NCI-H460 (cell line): ENCODE measurements at regions not wholly inside any gene's neighbourhood (a gene's known extent, or its start where the extent isn't known, plus 50 kb on each side); places are given as distances from the start of the nearest gene placed in this dataset.

Experiments
- DNase-seq: peaks from one replicate; pipeline ENCODE4 v3.0.0-alpha.2; 2016; ENCODE audit warnings: low read depth; ENCODE audit errors: extremely low read depth

DNA sequence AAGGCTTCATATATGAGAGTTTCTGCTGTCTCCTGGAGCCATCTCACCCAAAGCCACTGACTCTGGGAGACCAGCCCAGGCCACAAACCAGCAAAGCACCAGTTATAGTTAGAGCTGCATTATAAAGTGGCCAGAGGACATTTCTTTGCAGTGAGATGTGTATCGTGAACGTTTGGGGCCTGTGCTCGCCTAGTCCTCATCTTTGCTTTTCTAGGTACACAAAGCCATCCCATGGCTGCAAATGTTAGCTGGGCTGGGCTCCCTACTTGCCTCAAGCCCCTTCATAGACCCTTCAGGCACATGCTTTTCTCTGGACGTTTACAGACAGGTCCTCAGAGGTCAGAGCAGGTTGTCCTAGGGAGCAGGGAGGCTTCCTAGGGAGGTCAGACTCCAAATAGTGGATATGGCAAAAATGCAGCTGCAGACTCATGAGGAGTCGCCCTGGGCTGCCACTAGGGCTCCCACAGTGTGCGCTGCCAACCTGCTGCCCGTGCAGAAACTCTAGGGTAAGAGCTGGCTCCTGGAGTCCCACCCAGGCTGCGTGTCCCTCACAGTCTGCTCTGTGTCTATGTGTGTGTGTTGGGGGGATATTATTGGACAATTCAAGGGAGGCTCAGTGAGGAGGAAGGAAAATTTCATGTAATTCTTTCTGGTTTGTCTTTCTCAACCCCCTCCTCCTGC lies 141.0 kb downstream of the RPIA start:
- DNase-seq, result no peak

DNA sequence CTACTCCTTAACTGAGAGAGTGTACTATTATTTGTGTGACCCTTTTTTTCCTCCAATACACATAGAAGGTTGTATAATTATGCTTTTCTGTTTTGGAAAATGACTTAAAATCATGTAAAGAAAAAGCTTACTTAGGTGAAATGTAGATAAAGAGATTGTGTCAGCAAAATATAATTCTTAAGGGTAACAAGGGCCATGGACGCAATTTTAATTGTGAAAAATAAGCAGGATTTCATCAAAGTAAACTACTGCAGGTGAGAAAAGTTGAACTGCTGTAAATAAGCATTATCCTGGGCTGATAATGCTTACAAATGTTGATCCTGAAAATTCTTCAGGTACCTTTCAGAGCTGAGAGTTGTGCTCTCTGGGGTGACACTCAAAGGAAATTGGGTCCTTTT lies 141.5 kb downstream of the RPIA start:
- no peak for DNase-seq

GRCh38 chr2:88834376-88834775 lies 142.9 kb downstream of the RPIA start:
- no peak for DNase-seq

GRCh38 chr2:88834866-88835265 lies 143.4 kb downstream of the RPIA start:
- no peak for DNase-seq

DNA sequence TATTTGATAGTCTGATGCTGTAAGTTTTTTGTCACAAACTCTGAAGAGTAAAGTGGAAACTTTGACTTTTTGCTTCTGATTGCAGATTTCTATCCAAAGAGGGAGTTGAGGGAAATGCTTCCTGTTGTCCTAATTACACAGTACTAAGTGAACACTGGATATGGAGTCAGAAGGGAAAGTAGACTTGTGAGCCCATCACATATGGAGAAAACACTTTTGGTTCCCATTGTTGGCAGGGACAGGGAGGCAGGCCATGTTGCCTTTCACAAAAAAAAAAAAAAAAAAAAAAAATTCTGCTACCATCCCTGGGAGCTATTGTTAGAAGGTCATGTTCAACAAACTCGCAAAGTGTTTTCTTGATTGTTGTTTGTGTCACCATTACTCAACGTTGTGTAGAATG lies 144.3 kb downstream of the RPIA start:
- DNase-seq, result no peak

DNA sequence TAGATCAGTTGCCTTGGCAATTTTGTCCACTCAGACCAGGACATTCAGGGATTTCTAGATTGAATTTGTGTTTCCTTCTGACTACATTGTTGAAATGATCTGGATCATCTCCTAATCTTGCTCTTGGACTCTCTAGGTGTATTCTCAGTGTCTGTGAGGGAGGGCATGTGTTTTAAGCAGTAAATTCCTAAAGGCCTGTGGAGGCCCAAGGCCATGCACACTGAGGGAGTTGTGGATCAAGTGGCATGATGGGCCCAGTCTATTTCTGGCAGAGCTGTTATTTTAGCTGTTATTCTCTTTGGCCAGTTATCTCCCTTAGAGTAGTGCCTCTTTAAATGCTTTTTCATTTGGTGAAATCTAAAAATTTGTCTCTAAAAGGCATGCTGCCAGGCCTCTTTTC lies 144.9 kb downstream of the RPIA start:
- DNase-seq, result no peak

DNA sequence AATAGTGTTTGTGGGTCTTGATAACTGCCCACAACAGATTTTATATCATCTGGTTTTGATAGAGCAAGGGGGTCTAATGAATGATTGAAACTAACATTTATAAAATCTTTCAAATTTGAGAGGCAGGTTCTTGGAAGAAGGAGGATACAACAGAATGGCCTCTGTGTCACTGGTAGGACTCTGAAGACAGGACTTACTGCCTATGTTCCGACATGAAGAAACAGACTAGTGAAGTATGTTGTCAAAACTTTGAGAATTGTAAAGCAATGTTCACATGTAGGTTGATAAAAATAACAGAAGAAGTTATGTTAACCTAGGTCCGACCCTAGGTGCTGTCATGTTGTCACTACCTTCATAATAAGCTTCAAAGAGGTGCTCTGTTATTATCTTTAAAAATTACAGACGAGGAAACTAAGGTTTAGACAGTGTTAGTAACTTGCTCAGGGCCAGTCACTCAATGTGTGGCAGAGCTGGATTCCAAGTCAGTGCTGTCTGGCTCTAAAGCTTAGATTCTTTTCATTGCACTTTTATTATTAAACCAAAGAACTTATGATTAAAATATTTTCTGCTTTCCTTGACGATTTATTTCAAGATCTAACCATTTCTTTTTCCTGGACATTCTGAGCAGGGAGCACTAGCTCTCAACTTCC lies 146.2 kb downstream of the RPIA start:
- no peak for DNase-seq

DNA sequence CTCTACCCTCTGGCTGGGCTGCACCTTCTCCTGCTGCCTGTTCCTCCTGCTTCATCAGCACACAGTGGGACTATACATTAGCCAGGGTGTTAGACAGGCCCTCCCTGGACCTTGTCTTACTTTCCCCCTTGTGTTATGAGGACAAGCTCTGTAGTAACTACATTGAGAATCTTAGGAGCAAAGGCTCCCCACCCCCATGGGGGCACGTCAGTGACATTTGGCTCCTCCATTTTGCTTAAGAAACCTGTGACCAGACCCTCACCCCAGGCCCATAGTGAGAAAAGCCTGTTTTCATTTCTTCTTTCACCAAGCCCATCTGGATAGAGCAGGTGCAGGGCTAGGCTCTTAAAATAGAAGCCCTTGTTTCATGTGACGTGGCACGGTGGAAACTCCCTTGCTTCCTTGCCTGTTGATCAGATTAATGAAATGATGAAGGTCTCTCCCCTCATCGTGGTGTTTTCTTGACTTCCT lies 146.7 kb downstream of the RPIA start:
- DNase-seq, result no peak

- no peak for DNase-seq
Measured at GRCh38 chr2:88841224-88841929, 149.9 kb downstream of the RPIA start.

GRCh38 chr2:88842656-88843460 lies 151.4 kb downstream of the RPIA start:
- DNase-seq, result no peak

- no peak for DNase-seq
Measured at GRCh38 chr2:88843651-88844050, 152.2 kb downstream of the RPIA start.

GRCh38 chr2:88844960-88845359 lies 153.5 kb downstream of the RPIA start:
- no peak for DNase-seq

- no peak for DNase-seq
Measured at GRCh38 chr2:88845772-88846661, 154.5 kb downstream of the RPIA start.

DNA sequence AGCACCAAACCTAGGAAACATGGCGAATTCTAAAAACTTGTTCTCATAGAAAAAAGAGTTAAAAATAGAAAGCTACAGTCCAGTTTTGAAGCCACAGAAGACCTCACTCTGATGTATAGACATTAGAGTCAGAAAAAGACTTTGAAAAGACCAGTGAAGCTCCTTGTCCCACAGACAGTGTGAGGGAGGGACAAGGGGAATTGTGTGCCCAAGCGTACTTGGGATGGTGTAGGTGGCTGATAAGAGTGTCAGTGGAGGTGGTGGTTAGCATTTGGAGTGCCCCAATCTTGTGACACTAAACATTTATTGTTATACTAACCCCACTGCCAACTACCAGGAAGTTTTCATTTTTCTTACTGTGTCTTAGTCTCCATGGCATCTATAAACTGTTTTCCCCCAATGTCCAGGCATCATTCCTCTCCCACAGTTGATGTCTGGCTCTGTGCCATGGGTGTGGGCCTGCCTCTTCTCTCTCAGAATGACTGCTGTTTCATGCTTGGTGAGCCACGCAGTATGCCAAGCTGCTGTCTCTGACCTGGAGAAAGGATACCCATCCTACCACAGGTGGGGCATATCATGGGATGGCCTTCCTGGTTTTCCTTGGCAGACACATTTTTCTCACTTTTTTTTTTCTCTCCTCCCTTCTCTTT lies 161.4 kb downstream of the RPIA start:
- no peak for DNase-seq

GRCh38 chr2:88853403-88853790 lies 161.9 kb downstream of the RPIA start:
- no peak for DNase-seq

DNA sequence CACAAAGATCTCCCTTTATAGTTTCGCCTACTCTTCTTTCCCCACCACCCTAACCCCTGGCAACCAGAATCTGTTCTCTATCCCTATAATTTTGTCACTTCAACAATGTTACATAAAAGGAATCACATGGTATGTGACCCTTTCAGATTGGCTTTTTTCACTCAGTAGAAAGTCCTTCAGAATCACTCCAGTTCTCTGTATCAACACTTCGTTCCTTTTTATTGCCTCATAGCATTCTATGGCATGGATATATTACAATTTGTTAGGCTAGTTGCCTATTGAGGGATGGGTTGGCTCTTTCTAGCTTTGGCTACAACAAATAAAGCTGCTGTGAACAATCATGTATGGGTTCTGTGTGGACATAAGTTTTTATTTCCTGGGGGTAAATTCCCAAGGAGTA lies 163.1 kb downstream of the RPIA start:
- DNase-seq, result no peak

GRCh38 chr2:88855620-88856408 lies 164.3 kb downstream of the RPIA start:
- DNase-seq, result no peak

GRCh38 chr2:88856409-88857135 lies 165.1 kb downstream of the RPIA start:
- DNase-seq, result no peak
